Thoracic aorta (tissue), 2 donors: ENCODE measurements at regions not wholly inside any gene's neighbourhood (a gene's known extent, or its start where the extent isn't known, plus 50 kb on each side); places are given as distances from the start of the nearest gene placed in this dataset.

Experiments
- ATAC-seq: fragments of 150-250 bp; one replicate; pipeline ENCODE4 v1.8.0; 2017; ENCODE audit warnings: low read depth; ENCODE audit not compliant: insufficient number of reproducible peaks, low FRiP score
- DNase-seq: peaks from one replicate; pipeline ENCODE4 v3.0.0-alpha.2; 2020; ENCODE audit warnings: low spot score
- H3K27ac ChIP-seq, 2 donors: fragments of 200-600 bp; sonication (generic); 1 replicate in 1 of 2; 2 replicates in 1 of 2; pipeline ENCODE4 v1.5.1; 2016; ENCODE audit warnings: mild to moderate bottlenecking in 2 of 2, moderate library complexity in 2 of 2
- H3K27me3 ChIP-seq: fragments of 200-600 bp; sonication (generic); replicated peaks from 2 replicates; pipeline ENCODE4 v1.6.0; 2016; ENCODE audit warnings: mild to moderate bottlenecking; ENCODE audit not compliant: insufficient read depth
- H3K36me3 ChIP-seq: fragments of 200-600 bp; sonication (generic); one replicate; pipeline ENCODE4 v1.5.1; 2016
- H3K4me1 ChIP-seq, 2 donors: fragments of 200-600 bp; sonication (generic); 1 replicate in 1 of 2; 2 replicates in 1 of 2; pipeline versions ENCODE4 v1.5.1 to v1.6.0; 2016; ENCODE audit warnings: low read depth in 2 of 2, mild to moderate bottlenecking in 1 of 2; ENCODE audit not compliant: control insufficient read depth in 1 of 2
- H3K4me3 ChIP-seq: fragments of 200-600 bp; sonication (generic); 2 replicates; pipeline ENCODE4 v1.5.1; 2016; ENCODE audit warnings: mild to moderate bottlenecking
- H3K9me3 ChIP-seq: fragments of 200-600 bp; sonication (generic); 2 replicates; pipeline ENCODE4 v1.5.1; 2016
- CTCF ChIP-seq: fragments of 200-600 bp; sonication (generic); IDR thresholded peaks from one replicate; pipeline ENCODE4 v1.5.1; 2019; ENCODE audit warnings: antibody characterized with exemption

DNA sequence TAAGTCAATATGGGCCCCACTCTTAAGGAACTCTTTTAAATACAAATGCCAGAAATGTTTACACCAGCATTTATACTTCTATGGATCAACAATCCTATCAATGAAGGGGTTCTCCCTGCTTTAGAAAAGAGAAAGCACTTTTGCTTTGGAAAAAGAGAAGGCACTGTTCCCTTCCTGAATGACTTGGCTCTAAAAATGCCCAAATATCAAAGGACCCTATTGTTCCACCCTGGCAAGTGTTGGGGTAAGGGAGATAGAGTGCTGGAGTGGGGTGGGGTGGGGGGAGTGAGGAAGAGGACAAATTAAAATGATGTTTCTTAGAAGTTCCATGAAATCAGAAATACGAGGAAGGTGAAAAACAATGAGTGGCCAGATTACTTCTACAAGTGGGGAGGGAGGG is 131.6 kb upstream of the GRIN2B start:
- Histone ChIP-seq H3K27me3 (no peaks in the 10 kb centered on the region), H3K36me3 (no peaks in the 10 kb centered on the region), H3K4me1 (no peaks in the 10 kb centered on the region), H3K27ac (no peak overlapping the region), H3K9me3 (no peaks in the 10 kb centered on the region), H3K4me3 (no peak overlapping the region)
- DNase-seq (no peak), ATAC-seq (no peak)
- TF ChIP-seq CTCF: no peak

- Histone ChIP-seq H3K27me3 (no peaks in the 10 kb centered on the region), H3K4me3 (no peak overlapping the region), H3K4me1 (no peaks in the 10 kb centered on the region), H3K27ac (no peak overlapping the region), H3K36me3 (no peaks in the 10 kb centered on the region), H3K9me3 (no peaks in the 10 kb centered on the region)
- no peak for DNase-seq
- no peak for TF ChIP-seq CTCF
- no peak for ATAC-seq
Measured at GRCh38 chr12:14126692-14127091, 145.3 kb upstream of the GRIN2B start.

DNA sequence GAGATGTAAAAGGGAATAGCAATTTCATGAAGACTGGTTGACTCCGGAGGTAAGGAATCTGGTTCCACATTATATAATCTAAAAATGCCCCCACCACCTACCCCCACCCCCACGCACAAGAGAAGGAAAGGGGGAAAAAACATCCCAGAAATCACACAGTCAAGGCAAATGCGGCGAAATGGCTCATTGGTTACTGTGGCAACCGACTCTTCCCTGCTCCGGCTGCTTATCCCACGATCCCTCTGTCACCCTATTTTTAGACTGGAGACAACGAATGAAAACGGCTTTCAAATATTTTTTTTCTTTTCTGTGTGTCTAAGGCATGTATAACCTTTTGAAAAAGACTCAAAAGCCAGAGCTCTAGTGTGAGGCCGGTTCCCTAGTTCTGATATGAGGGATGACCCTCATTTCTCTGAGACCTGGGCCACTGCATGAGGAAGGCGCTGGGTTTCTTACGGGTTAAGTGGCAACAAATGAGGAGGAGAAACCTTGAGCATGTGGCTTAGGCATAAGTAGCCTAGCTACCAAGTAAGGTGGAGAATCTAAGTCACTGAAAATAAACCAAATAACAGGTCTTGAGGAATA is 148.3 kb upstream of the GRIN2B start:
- Histone ChIP-seq H3K9me3 (no peaks in the 10 kb centered on the region), H3K4me1 (no peaks in the 10 kb centered on the region), H3K27me3 (no peaks in the 10 kb centered on the region), H3K27ac (no peak overlapping the region), H3K36me3 (no peaks in the 10 kb centered on the region), H3K4me3 (no peak overlapping the region)
- TF ChIP-seq CTCF: no peak
- ATAC-seq (no peak), DNase-seq (no peak)

DNA sequence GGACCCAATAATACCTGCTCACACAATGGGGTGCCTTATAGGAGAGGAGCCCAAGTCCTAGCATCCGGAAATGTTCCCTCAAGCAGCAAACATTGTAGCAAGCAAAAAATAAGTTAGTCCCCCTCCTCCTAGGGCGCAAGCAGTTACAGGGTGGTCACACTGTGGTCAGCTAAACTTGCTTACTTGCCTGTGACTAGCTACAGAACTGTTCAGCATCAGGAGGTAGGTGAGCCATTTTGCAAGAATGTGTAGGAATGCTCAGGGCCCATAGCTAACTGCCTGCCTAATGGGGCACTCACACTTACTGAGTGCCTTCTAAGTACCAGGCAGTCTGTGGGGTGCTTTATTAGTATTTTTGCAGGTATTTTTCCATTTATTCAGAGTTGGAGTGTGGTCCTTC is 154.6 kb upstream of the GRIN2B start:
- ATAC-seq (no peak), DNase-seq (no peak)
- H3K4me1 ChIP-seq: no peaks in the 10 kb centered on the region
- H3K4me3 ChIP-seq: no peak overlapping the region
- TF ChIP-seq CTCF: no peak
- no peaks in the 10 kb centered on the region for H3K36me3 ChIP-seq
- H3K9me3 ChIP-seq: no peaks in the 10 kb centered on the region
- H3K27me3 ChIP-seq: no peaks in the 10 kb centered on the region
- no peak overlapping the region for H3K27ac ChIP-seq

GRCh38 chr12:14138495-14138894 is 157.1 kb upstream of the GRIN2B start:
- H3K4me1 ChIP-seq: no peaks in the 10 kb centered on the region
- no peak for ATAC-seq

More at GRCh38 chr12:14138495-14138894, 157.1 kb upstream of the GRIN2B start:
- Histone ChIP-seq H3K9me3 (no peaks in the 10 kb centered on the region), H3K4me3 (no peak overlapping the region), H3K27ac (no peak overlapping the region), H3K36me3 (no peaks in the 10 kb centered on the region), H3K27me3 (no peaks in the 10 kb centered on the region)
- no peak for TF ChIP-seq CTCF
- no peak for DNase-seq
